Small intestine (tissue), 7 donors: ENCODE measurements at regions not wholly inside any gene's neighbourhood (a gene's known extent, or its start where the extent isn't known, plus 50 kb on each side); places are given as distances from the start of the nearest gene placed in this dataset.

Source experiments
- DNase-seq, 2 donors: peaks; one replicate each; pipeline versions ENCODE4 v3.0.0 to v3.0.0-alpha.2; 2013
- FAIRE-seq: peaks from 2 replicates; lab custom pipeline; 2012; peaks lifted over from hg19 to GRCh38; lab: Jason Lieb, UNC
- H3K27ac ChIP-seq, 3 donors: one replicate each; pipeline ENCODE4 v1.5.1; 2013; ENCODE audit warnings: low read length in 2 of 3, mild to moderate bottlenecking in 2 of 3, control low read depth in 1 of 3, inconsistent platforms in 1 of 3, low read depth in 1 of 3, moderate library complexity in 1 of 3
- H3K27me3 ChIP-seq, 3 donors: one replicate each; pipeline ENCODE4 v1.6.1; 2013; ENCODE audit warnings: low read length in 3 of 3, inconsistent platforms in 1 of 3; ENCODE audit not compliant: control insufficient read depth in 3 of 3, insufficient read depth in 3 of 3
- H3K36me3 ChIP-seq, 3 donors: one replicate each; pipeline ENCODE4 v1.6.1; 2013; ENCODE audit warnings: low read length in 3 of 3, inconsistent platforms in 1 of 3, low read depth in 1 of 3, mild to moderate bottlenecking in 1 of 3, moderate library complexity in 1 of 3; ENCODE audit not compliant: control insufficient read depth in 3 of 3, insufficient read depth in 2 of 3
- H3K4me1 ChIP-seq, 3 donors: one replicate each; pipeline ENCODE4 v1.6.1; 2013; ENCODE audit warnings: low read length in 2 of 3, inconsistent platforms in 1 of 3, low read depth in 1 of 3, mild to moderate bottlenecking in 1 of 3, moderate library complexity in 1 of 3; ENCODE audit not compliant: control insufficient read depth in 3 of 3, insufficient read depth in 2 of 3
- H3K4me3 ChIP-seq, 3 donors: one replicate each; pipeline ENCODE4 v1.5.1; 2013; ENCODE audit warnings: low read length in 3 of 3, control low read depth in 1 of 3, inconsistent platforms in 1 of 3, low read depth in 1 of 3, mild to moderate bottlenecking in 1 of 3, moderate library complexity in 1 of 3
- H3K9me3 ChIP-seq, 2 donors: one replicate each; pipeline ENCODE4 v1.6.1; 2013; ENCODE audit warnings: low read depth in 1 of 2, low read length in 1 of 2; ENCODE audit not compliant: control insufficient read depth in 2 of 2, insufficient read depth in 1 of 2
- WGBS, 3 donors: extraction: QIAGEN DNeasy Blood & Tissue Kit; methylation state at CpG; one replicate each; pipeline ENCODE4 v1.1.7; 2013; 5-methylcytosine and 5-hydroxymethylcytosine counted together
- donor health status: healthy with polysubstance abuse.
- donor health status: control.
- donor health status: control.
- donor health status: Bipolar disorder and iron deficiency.
- donor health status: healthy.

GRCh38 chr11:110903830-110904229, 191.6 kb upstream of the ARHGAP20 start:
- Histone ChIP-seq H3K27ac (no peak overlapping the region), H3K4me1 (no peaks in the 10 kb centered on the region), H3K4me3 (no peak overlapping the region), H3K27me3 (no peaks in the 10 kb centered on the region), H3K36me3 (no peaks in the 10 kb centered on the region), H3K9me3 (no peaks in the 10 kb centered on the region)
- 56 to 67% (median 60%) methylated on average over 5 of the region's 5 CpGs for WGBS, 3 donors
- no peak for DNase-seq
- no peak for FAIRE-seq

- FAIRE-seq (no peak), DNase-seq (no peak)
- 67 to 84% (median 77%) methylated on average over 3 of the region's 3 CpGs for WGBS, 3 donors
- no peaks in the 10 kb centered on the region for H3K27me3 ChIP-seq
- no peak overlapping the region for H3K27ac ChIP-seq
- no peak overlapping the region for H3K4me3 ChIP-seq
- no peaks in the 10 kb centered on the region for H3K4me1 ChIP-seq
- H3K9me3 ChIP-seq: no peaks in the 10 kb centered on the region
- no peaks in the 10 kb centered on the region for H3K36me3 ChIP-seq
Measured at GRCh38 chr11:110903378-110903777, 191.1 kb upstream of the ARHGAP20 start.

- no peak for FAIRE-seq
- H3K9me3 ChIP-seq: no peaks in the 10 kb centered on the region
- no peak for DNase-seq
- 57 to 80% (median 73%) methylated on average over 3 of the region's 3 CpGs for WGBS, 3 donors
- no peak overlapping the region for H3K27ac ChIP-seq
- H3K36me3 ChIP-seq: no peaks in the 10 kb centered on the region
- no peaks in the 10 kb centered on the region for H3K4me1 ChIP-seq
- H3K27me3 ChIP-seq: no peaks in the 10 kb centered on the region
- no peak overlapping the region for H3K4me3 ChIP-seq
Measured at GRCh38 chr11:110901441-110901840, 189.2 kb upstream of the ARHGAP20 start.

GRCh38 chr11:110900426-110900825, 188.2 kb upstream of the ARHGAP20 start:
- Histone ChIP-seq H3K9me3 (no peaks in the 10 kb centered on the region), H3K27ac (no peak overlapping the region), H3K4me3 (no peak overlapping the region), H3K4me1 (no peaks in the 10 kb centered on the region), H3K27me3 (no peaks in the 10 kb centered on the region), H3K36me3 (no peaks in the 10 kb centered on the region)
- 83 to 90% (median 89%) methylated on average over 1 of the region's 1 CpG for whole genome bisulfite sequencing, 3 donors
- DNase-seq: no peak
- no peak for FAIRE-seq

GRCh38 chr11:110897035-110897434, 184.8 kb upstream of the ARHGAP20 start:
- H3K4me1 ChIP-seq: no peaks in the 10 kb centered on the region
- no peaks in the 10 kb centered on the region for H3K9me3 ChIP-seq
- no peak overlapping the region for H3K27ac ChIP-seq
- WGBS, 3 donors: 80 to 91% (median 85%) methylated on average over 3 of the region's 3 CpGs
- FAIRE-seq (no peak), DNase-seq (no peak)
- peaks cover 0 to 1% (median 0%) of the 10 kb centered on the region in 3 donors for H3K27me3 ChIP-seq
- no peaks in the 10 kb centered on the region for H3K36me3 ChIP-seq
- H3K4me3 ChIP-seq: no peak overlapping the region

- Histone ChIP-seq H3K27me3 (peaks cover 0 to 1% (median 0%) of the 10 kb centered on the region in 3 donors), H3K4me3 (no peak overlapping the region), H3K4me1 (no peaks in the 10 kb centered on the region), H3K27ac (no peak overlapping the region), H3K36me3 (no peaks in the 10 kb centered on the region), H3K9me3 (no peaks in the 10 kb centered on the region)
- no peak for FAIRE-seq
- 40 to 50% (median 41%) methylated on average over 1 of the region's 1 CpG for WGBS, 3 donors
- no peak for DNase-seq
Measured at GRCh38 chr11:110896358-110896757, 184.1 kb upstream of the ARHGAP20 start.

GRCh38 chr11:110894224-110894623, 182.0 kb upstream of the ARHGAP20 start:
- no peak overlapping the region for H3K27ac ChIP-seq
- H3K4me1 ChIP-seq: no peaks in the 10 kb centered on the region
- H3K36me3 ChIP-seq: no peaks in the 10 kb centered on the region
- no peak for FAIRE-seq
- no peak overlapping the region for H3K4me3 ChIP-seq
- no peaks in the 10 kb centered on the region for H3K9me3 ChIP-seq
- H3K27me3 ChIP-seq: peaks cover 0 to 1% (median 0%) of the 10 kb centered on the region in 3 donors
- 76 to 84% (median 82%) methylated on average over 4 of the region's 4 CpGs for whole genome bisulfite sequencing, 3 donors
- DNase-seq: no peak

GRCh38 chr11:110892741-110893285, 180.6 kb upstream of the ARHGAP20 start:
- no peak for DNase-seq
- H3K27me3 ChIP-seq: peaks cover 0 to 1% (median 0%) of the 10 kb centered on the region in 3 donors
- H3K36me3 ChIP-seq: no peaks in the 10 kb centered on the region
- WGBS, 3 donors: 64 to 71% (median 64%) methylated on average over 4 of the region's 4 CpGs
- no peak for FAIRE-seq
- H3K4me1 ChIP-seq: no peaks in the 10 kb centered on the region
- H3K4me3 ChIP-seq: no peak overlapping the region
- no peaks in the 10 kb centered on the region for H3K9me3 ChIP-seq
- H3K27ac ChIP-seq: no peak overlapping the region

- FAIRE-seq: no peak
- 47 to 84% (median 67%) methylated on average over 1 of the region's 1 CpG for WGBS, 3 donors
Measured at GRCh38 chr11:110891411-110891810, 179.2 kb upstream of the ARHGAP20 start.

More at GRCh38 chr11:110891411-110891810, 179.2 kb upstream of the ARHGAP20 start:
- H3K9me3 ChIP-seq: no peaks in the 10 kb centered on the region
- no peaks in the 10 kb centered on the region for H3K4me1 ChIP-seq
- peaks cover 0 to 1% (median 0%) of the 10 kb centered on the region in 3 donors for H3K27me3 ChIP-seq
- H3K27ac ChIP-seq: no peak overlapping the region
- H3K36me3 ChIP-seq: no peaks in the 10 kb centered on the region
- DNase-seq: no peak
- no peak overlapping the region for H3K4me3 ChIP-seq
